Fibroblast of lung (primary cell): ENCODE measurements at regions not wholly inside any gene's neighbourhood (a gene's known extent, or its start where the extent isn't known, plus 50 kb on each side); places are given as distances from the start of the nearest gene placed in this dataset.

Source experiments
- DNase-seq, 2 donors: peaks; one replicate each; pipeline versions ENCODE4 v3.0.0 to v3.0.0-alpha.2; 2010; ENCODE audit warnings: low read depth in 2 of 2
- H2AFZ ChIP-seq: 2 replicates; pipeline ENCODE4 v1.5.1; 2012; ENCODE audit warnings: low read length, control low read depth, inconsistent platforms
- H3K27ac ChIP-seq: 2 replicates; pipeline ENCODE4 v1.5.1; 2011; ENCODE audit warnings: low read length, control low read depth; ENCODE audit not compliant: insufficient read depth
- H3K27me3 ChIP-seq: 2 replicates; pipeline ENCODE4 v1.5.1; 2011; ENCODE audit warnings: mild to moderate bottlenecking, low read length; ENCODE audit not compliant: control insufficient read depth, insufficient read depth
- H3K36me3 ChIP-seq: 2 replicates; pipeline ENCODE4 v1.5.1; 2011; ENCODE audit warnings: low read length; ENCODE audit not compliant: control insufficient read depth, insufficient read depth
- H3K4me1 ChIP-seq: 2 replicates; pipeline ENCODE4 v1.5.1; 2011; ENCODE audit warnings: low read length; ENCODE audit not compliant: control insufficient read depth, insufficient read depth; ENCODE audit errors: extremely low read depth
- H3K4me2 ChIP-seq: 2 replicates; pipeline ENCODE4 v1.5.1; 2011; ENCODE audit warnings: low read length, control low read depth; ENCODE audit not compliant: insufficient read depth; ENCODE audit errors: extremely low read depth
- H3K4me3 ChIP-seq, 4 experiments: fragments of 200-600 bp in 1 of 4; sonication (generic) in 1 of 4; replicated peaks in 1 of 4; 2 replicates each; pipeline ENCODE4 v1.5.1; 2011 to 2016; ENCODE audit warnings: low read length in 4 of 4, low read depth in 3 of 4, mild to moderate bottlenecking in 3 of 4, control low read depth in 2 of 4, inconsistent platforms in 1 of 4, mixed read lengths in 1 of 4; ENCODE audit not compliant: insufficient read depth in 1 of 4; ENCODE audit errors: control extremely low read depth in 1 of 4
- H3K79me2 ChIP-seq: 2 replicates; pipeline ENCODE4 v1.5.1; 2012; ENCODE audit warnings: mild to moderate bottlenecking, low read length, inconsistent platforms; ENCODE audit not compliant: control insufficient read depth, insufficient read depth
- H3K9ac ChIP-seq: 2 replicates; pipeline ENCODE4 v1.5.1; 2011; ENCODE audit warnings: mild to moderate bottlenecking, low read length, control low read depth; ENCODE audit not compliant: insufficient read depth
- H3K9me3 ChIP-seq: 2 replicates; pipeline ENCODE4 v1.5.1; 2012; ENCODE audit warnings: low read depth, low read length; ENCODE audit not compliant: control insufficient read depth, insufficient read depth
- H4K20me1 ChIP-seq: 2 replicates; pipeline ENCODE4 v1.5.1; 2011; ENCODE audit warnings: low read length; ENCODE audit not compliant: control insufficient read depth, insufficient read depth; ENCODE audit errors: extremely low read depth
- EZH2 ChIP-seq: IDR thresholded peaks from 2 replicates; pipeline ENCODE4 v1.5.1; 2012; ENCODE audit warnings: low read length, control low read depth, mild to moderate bottlenecking; ENCODE audit errors: missing control alignments
- TF ChIP-seq, protein P1 (sequence below), 2 donors: IDR thresholded peaks in 1 of 2; conservative IDR thresholded peaks in 1 of 2; 1 replicate in 1 of 2; 2 replicates in 1 of 2; pipeline ENCODE4 v1.5.1; 2011 to 2012; ENCODE audit warnings: low read length in 2 of 2, control low read depth in 1 of 2, inconsistent platforms in 1 of 2, low read depth in 1 of 2, mild to moderate bottlenecking in 1 of 2

DNA sequence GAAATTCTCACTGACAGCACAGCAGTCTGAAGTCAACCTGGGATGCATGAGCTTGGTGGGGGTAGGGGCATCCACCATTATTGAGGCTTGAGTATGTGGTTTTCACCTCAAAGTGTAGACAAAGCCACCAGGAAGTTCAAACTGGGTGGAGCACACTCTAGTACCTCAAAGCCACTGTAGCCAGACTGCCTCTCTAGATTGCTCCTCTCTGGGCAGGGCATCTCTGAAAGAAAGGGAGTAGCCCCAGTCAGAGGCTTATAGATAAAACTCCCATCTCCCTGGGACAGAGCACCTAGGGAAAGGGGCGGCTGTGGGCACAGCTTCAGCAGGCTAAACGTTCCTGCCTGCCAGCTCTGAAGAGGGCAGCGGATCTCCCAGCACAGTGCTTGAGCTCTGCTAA lies 143.0 kb downstream of the KITLG start:
- Histone ChIP-seq H3K4me1 (peaks cover 4% of the 10 kb centered on the region), H3K27me3 (no peaks in the 10 kb centered on the region), H3K36me3 (no peaks in the 10 kb centered on the region), H4K20me1 (no peaks in the 10 kb centered on the region), H2AFZ (no peak overlapping the region), H3K4me2 (no peak overlapping the region), H3K9me3 (no peaks in the 10 kb centered on the region), H3K4me3 (no peak overlapping the region), H3K79me2 (no peaks in the 10 kb centered on the region), H3K9ac (no peak overlapping the region), H3K27ac (no peak overlapping the region)
- no peak for DNase-seq
- no peak for TF ChIP-seq EZH2
- TF ChIP-seq, protein P1, sequence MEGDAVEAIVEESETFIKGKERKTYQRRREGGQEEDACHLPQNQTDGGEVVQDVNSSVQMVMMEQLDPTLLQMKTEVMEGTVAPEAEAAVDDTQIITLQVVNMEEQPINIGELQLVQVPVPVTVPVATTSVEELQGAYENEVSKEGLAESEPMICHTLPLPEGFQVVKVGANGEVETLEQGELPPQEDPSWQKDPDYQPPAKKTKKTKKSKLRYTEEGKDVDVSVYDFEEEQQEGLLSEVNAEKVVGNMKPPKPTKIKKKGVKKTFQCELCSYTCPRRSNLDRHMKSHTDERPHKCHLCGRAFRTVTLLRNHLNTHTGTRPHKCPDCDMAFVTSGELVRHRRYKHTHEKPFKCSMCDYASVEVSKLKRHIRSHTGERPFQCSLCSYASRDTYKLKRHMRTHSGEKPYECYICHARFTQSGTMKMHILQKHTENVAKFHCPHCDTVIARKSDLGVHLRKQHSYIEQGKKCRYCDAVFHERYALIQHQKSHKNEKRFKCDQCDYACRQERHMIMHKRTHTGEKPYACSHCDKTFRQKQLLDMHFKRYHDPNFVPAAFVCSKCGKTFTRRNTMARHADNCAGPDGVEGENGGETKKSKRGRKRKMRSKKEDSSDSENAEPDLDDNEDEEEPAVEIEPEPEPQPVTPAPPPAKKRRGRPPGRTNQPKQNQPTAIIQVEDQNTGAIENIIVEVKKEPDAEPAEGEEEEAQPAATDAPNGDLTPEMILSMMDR (conservative IDR thresholded peaks at IDR 0.05 in 1 of 2, IDR thresholded peaks at IDR 0.05 in 1 of 2; ENCODE audit: low read depth in 1 of 2, low read length in 2 of 2) = no peak
